GM12874 (cell line): ENCODE measurements at regions not wholly inside any gene's neighbourhood (a gene's known extent, or its start where the extent isn't known, plus 50 kb on each side); places are given as distances from the start of the nearest gene placed in this dataset.

Experiments used
- CTCF ChIP-seq: IDR thresholded peaks from 2 replicates; pipeline ENCODE4 v1.5.1; 2011; ENCODE audit warnings: low read depth, mild to moderate bottlenecking, control low read depth, low read length, moderate library complexity; ENCODE audit not compliant: insufficient read depth

- no peak for TF ChIP-seq CTCF
Observed at GRCh38 chr10:61819208-61819607, 82.3 kb upstream of the ARID5B start.

- TF ChIP-seq CTCF: no peak
Observed at GRCh38 chr10:61821153-61821552, 80.3 kb upstream of the ARID5B start.

- no peak for TF ChIP-seq CTCF
Observed at GRCh38 chr10:61821693-61822092, 79.8 kb upstream of the ARID5B start.

GRCh38 chr10:61822096-61822495, 79.4 kb upstream of the ARID5B start:
- no peak for TF ChIP-seq CTCF

GRCh38 chr10:61822781-61823230, 78.7 kb upstream of the ARID5B start:
- TF ChIP-seq CTCF: no peak

- TF ChIP-seq CTCF: no peak
Observed at GRCh38 chr10:61825001-61825400, 76.5 kb upstream of the ARID5B start.

GRCh38 chr10:61825628-61826027, 75.9 kb upstream of the ARID5B start:
- TF ChIP-seq CTCF: no peak

GRCh38 chr10:61828034-61828433, 73.5 kb upstream of the ARID5B start:
- TF ChIP-seq CTCF: no peak
